ENCODE measurements at regions not wholly inside any gene's neighbourhood (a gene's known extent, or its start where the extent isn't known, plus 50 kb on each side); places are given as distances from the start of the nearest gene placed in this dataset.

- TF ChIP-seq CTCF (IDR thresholded peaks at IDR 0.05 in 2 of 3, conservative IDR thresholded peaks at IDR 0.05 in 1 of 3; ENCODE audit: borderline replicate concordance in 1 of 3, insufficient read depth in 1 of 3, low read depth in 2 of 3, low read length in 2 of 3): no peak
- no peak for TF ChIP-seq MAX (IDR thresholded peaks at IDR 0.05)
- no peak for TF ChIP-seq YY1 (IDR thresholded peaks at IDR 0.05; ENCODE audit: extremely low read depth, insufficient replicate concordance, low read depth, low read length)
- TF ChIP-seq CEBPB (IDR thresholded peaks at IDR 0.05; ENCODE audit: low read depth): no peak
- TF ChIP-seq SIN3A (IDR thresholded peaks at IDR 0.05; ENCODE audit: low read depth): no peak
- no peak for TF ChIP-seq ELF1 (IDR thresholded peaks at IDR 0.05; ENCODE audit: borderline replicate concordance, low read depth)
- no peak for TF ChIP-seq POLR2AphosphoS5 (IDR thresholded peaks at IDR 0.05; ENCODE audit: low read depth, low read length)
Measured at GRCh38 chr2:20925265-20925889, 102.5 kb upstream of the LDAH start.
